Ishikawa (cell line): ENCODE measurements at regions not wholly inside any gene's neighbourhood (a gene's known extent, or its start where the extent isn't known, plus 50 kb on each side); places are given as distances from the start of the nearest gene placed in this dataset.

ENCODE experiments used
- CEBPB ChIP-seq: IDR thresholded peaks from 2 replicates; pipeline ENCODE4 v1.6.1; 2012
- CREB1 ChIP-seq: IDR thresholded peaks from 2 replicates; pipeline ENCODE4 v1.6.1; 2012; ENCODE audit warnings: low read depth
- EGR1 ChIP-seq: IDR thresholded peaks from 2 replicates; pipeline ENCODE4 v1.6.1; 2012
- EP300 ChIP-seq: IDR thresholded peaks from 2 replicates; pipeline ENCODE4 v1.6.1; 2012; ENCODE audit warnings: borderline replicate concordance
- FOXM1 ChIP-seq: IDR thresholded peaks from 2 replicates; pipeline ENCODE4 v1.6.1; 2012; ENCODE audit warnings: low read depth, borderline replicate concordance
- MAX ChIP-seq: IDR thresholded peaks from 2 replicates; pipeline ENCODE4 v1.6.1; 2012
- NFIC ChIP-seq: IDR thresholded peaks from 2 replicates; pipeline ENCODE4 v1.6.1; 2012
- RAD21 ChIP-seq: IDR thresholded peaks from 2 replicates; pipeline ENCODE4 v1.6.1; 2012; ENCODE audit warnings: low read depth
- REST ChIP-seq: IDR thresholded peaks from 2 replicates; pipeline ENCODE4 v1.6.1; 2012; ENCODE audit warnings: low read depth, mild to moderate bottlenecking
- TAF1 ChIP-seq: IDR thresholded peaks from 2 replicates; pipeline ENCODE4 v1.6.1; 2012; ENCODE audit warnings: low read depth, mild to moderate bottlenecking
- TCF12 ChIP-seq: IDR thresholded peaks from 2 replicates; pipeline ENCODE4 v1.6.1; 2012; ENCODE audit warnings: low read depth
- USF1 ChIP-seq: IDR thresholded peaks from 2 replicates; pipeline ENCODE4 v1.6.1; 2012
- ZBTB7A ChIP-seq: IDR thresholded peaks from 2 replicates; pipeline ENCODE4 v1.6.1; 2012; ENCODE audit warnings: low read depth

GRCh38 chr22:47807506-47807905, 1045.1 kb downstream of the TBC1D22A start:
- TF ChIP-seq EGR1 (no peak), ZBTB7A (no peak), MAX (no peak), RAD21 (no peak), TAF1 (no peak), CREB1 (no peak), USF1 (no peak), EP300 (no peak), REST (no peak), CEBPB (no peak), NFIC (no peak), FOXM1 (no peak), TCF12 (no peak)
